Mucosa of gallbladder (tissue), 1 donor: ENCODE measurements at regions not wholly inside any gene's neighbourhood (a gene's known extent, or its start where the extent isn't known, plus 50 kb on each side); places are given as distances from the start of the nearest gene placed in this dataset.

Experiments
- DNase-seq: peaks from one replicate; pipeline ENCODE4 v3.0.0-alpha.2; 2020; ENCODE audit warnings: low spot score
- donor health status: DM: no; HTN: no; CAD: no.

- no peak for DNase-seq
These were observed 218.0 kb upstream of the AMOT start for GRCh38 chrX:113058634-113059033.

GRCh38 chrX:113048896-113049295 lies 208.3 kb upstream of the AMOT start:
- DNase-seq, result no peak

GRCh38 chrX:113048480-113048879 lies 207.8 kb upstream of the AMOT start:
- no peak for DNase-seq

GRCh38 chrX:113033966-113034680 lies 193.5 kb upstream of the AMOT start:
- DNase-seq, result no peak

GRCh38 chrX:113019958-113020357 lies 179.3 kb upstream of the AMOT start:
- no peak for DNase-seq

- no peak for DNase-seq
These were observed 169.2 kb upstream of the AMOT start for GRCh38 chrX:113009837-113010236.

GRCh38 chrX:113009029-113009428 lies 168.4 kb upstream of the AMOT start:
- no peak for DNase-seq

- DNase-seq, result no peak
These were observed 161.2 kb upstream of the AMOT start for GRCh38 chrX:113001836-113002235.

- no peak for DNase-seq
These were observed 157.4 kb upstream of the AMOT start for GRCh38 chrX:112997991-112998390.

GRCh38 chrX:112991801-112992200 lies 151.2 kb upstream of the AMOT start:
- no peak for DNase-seq

- DNase-seq, result no peak
These were observed 139.2 kb upstream of the AMOT start for GRCh38 chrX:112979879-112980278.

- no peak for DNase-seq
These were observed 127.9 kb upstream of the AMOT start for GRCh38 chrX:112968351-112969133.

- no peak for DNase-seq
These were observed 127.3 kb upstream of the AMOT start for GRCh38 chrX:112967903-112968302.

- no peak for DNase-seq
These were observed 126.7 kb upstream of the AMOT start for GRCh38 chrX:112967341-112967740.

GRCh38 chrX:112961981-112962380 lies 121.3 kb upstream of the AMOT start:
- no peak for DNase-seq

- no peak for DNase-seq
These were observed 107.5 kb upstream of the AMOT start for GRCh38 chrX:112947981-112948615.

GRCh38 chrX:112946227-112946626 lies 105.6 kb upstream of the AMOT start:
- no peak for DNase-seq

- no peak for DNase-seq
These were observed 105.2 kb upstream of the AMOT start for GRCh38 chrX:112945826-112946225.

- DNase-seq, result no peak
These were observed 100.7 kb upstream of the AMOT start for GRCh38 chrX:112941209-112941837.

- DNase-seq, result no peak
These were observed 94.4 kb upstream of the AMOT start for GRCh38 chrX:112935029-112935428.

- no peak for DNase-seq
These were observed 91.3 kb upstream of the AMOT start for GRCh38 chrX:112931900-112932299.

GRCh38 chrX:112931478-112931877 lies 90.8 kb upstream of the AMOT start:
- no peak for DNase-seq
